ENCODE measurements at regions not wholly inside any gene's neighbourhood (a gene's known extent, or its start where the extent isn't known, plus 50 kb on each side); places are given as distances from the start of the nearest gene placed in this dataset.

- TF ChIP-seq POLR2AphosphoS5 (IDR thresholded peaks at IDR 0.05; ENCODE audit: low read depth, low read length) (no peak), SIN3A (IDR thresholded peaks at IDR 0.05; ENCODE audit: borderline replicate concordance, insufficient read depth, low read length) (no peak)
These were observed 716.3 kb downstream of the TSN start for GRCh38 chr2:122471753-122472152.

Measured in PFSK-1 (cell line).